ENCODE measurements at regions not wholly inside any gene's neighbourhood (a gene's known extent, or its start where the extent isn't known, plus 50 kb on each side); places are given as distances from the start of the nearest gene placed in this dataset.

- TF ChIP-seq CTCF (tag by site-specific recombination; IDR thresholded peaks at IDR 0.05): no peak
- no peak for TF ChIP-seq SP2 (tag by site-specific recombination; IDR thresholded peaks at IDR 0.05)
- TF ChIP-seq EGR2 (tag by site-specific recombination; IDR thresholded peaks at IDR 0.05; ENCODE audit: low read depth): no peak
- TF ChIP-seq ZNF501 (tag by site-specific recombination; IDR thresholded peaks at IDR 0.05): no peak
- no peak for TF ChIP-seq ZNF274 (IDR thresholded peaks at IDR 0.05; ENCODE audit: low read length)
- TF ChIP-seq ZNF274 (tag by site-specific recombination; IDR thresholded peaks at IDR 0.05; ENCODE audit: borderline replicate concordance): no peak
- no peak for TF ChIP-seq ZNF23 (tag by site-specific recombination; IDR thresholded peaks at IDR 0.05; ENCODE audit: borderline replicate concordance)
- no peak for TF ChIP-seq ZNF707 (tag by site-specific recombination; IDR thresholded peaks at IDR 0.05)
- no peak for TF ChIP-seq ZBTB20 (tag by site-specific recombination; IDR thresholded peaks at IDR 0.05)
- TF ChIP-seq ZNF423 (tag by site-specific recombination; IDR thresholded peaks at IDR 0.05): no peak
Measured at GRCh38 chr4:184950117-184950830, 68.0 kb upstream of the HELT start.

Data from HEK293 (cell line).